Fibroblast of lung (primary cell): ENCODE measurements at regions not wholly inside any gene's neighbourhood (a gene's known extent, or its start where the extent isn't known, plus 50 kb on each side); places are given as distances from the start of the nearest gene placed in this dataset.

Source experiments
- EZH2 ChIP-seq: IDR thresholded peaks from 2 replicates; pipeline ENCODE4 v1.5.1; 2012; ENCODE audit warnings: low read length, control low read depth, mild to moderate bottlenecking; ENCODE audit errors: missing control alignments
- TF ChIP-seq, protein P1 (sequence below), 2 donors: IDR thresholded peaks in 1 of 2; conservative IDR thresholded peaks in 1 of 2; 1 replicate in 1 of 2; 2 replicates in 1 of 2; pipeline ENCODE4 v1.5.1; 2011 to 2012; ENCODE audit warnings: low read length in 2 of 2, control low read depth in 1 of 2, inconsistent platforms in 1 of 2, low read depth in 1 of 2, mild to moderate bottlenecking in 1 of 2

DNA sequence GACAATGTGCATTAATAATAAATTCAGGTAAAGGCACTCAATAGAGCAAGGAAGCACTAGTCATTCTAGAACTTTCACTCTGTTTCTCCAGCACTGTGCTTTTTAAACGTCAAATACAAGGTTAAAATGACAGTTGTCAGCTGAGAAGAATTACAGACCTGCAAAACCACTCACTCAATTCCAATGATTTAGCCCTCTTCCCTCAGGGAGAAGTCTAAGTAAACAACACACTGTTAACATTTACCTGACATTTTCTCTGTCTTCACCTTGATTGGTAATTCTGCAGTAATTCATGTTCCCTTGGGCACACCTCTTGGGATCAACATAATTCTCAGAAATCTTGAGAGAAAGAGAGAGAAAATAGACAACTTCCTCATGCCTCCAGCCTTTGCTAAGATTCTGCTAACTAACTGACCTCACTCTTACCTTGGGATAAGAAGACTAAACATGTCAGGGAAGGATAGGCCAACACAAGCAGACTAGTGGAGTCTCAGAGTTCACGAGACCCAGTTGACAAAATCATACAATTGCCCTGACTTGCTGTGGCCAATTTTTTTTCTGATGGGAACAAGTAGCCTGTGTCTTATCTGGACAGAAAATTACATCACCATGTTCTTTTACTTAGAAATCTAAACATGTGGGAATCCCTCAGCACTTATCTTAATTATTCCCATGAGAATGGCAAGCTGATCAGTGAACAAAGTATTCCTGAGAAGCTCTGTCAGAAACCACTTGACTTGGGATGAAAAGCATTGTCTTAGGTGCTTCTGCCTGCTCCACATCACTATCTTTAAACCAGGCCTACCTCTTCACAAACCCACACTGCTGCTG lies 516.8 kb upstream of the FAT3 start:
- TF ChIP-seq, protein P1, sequence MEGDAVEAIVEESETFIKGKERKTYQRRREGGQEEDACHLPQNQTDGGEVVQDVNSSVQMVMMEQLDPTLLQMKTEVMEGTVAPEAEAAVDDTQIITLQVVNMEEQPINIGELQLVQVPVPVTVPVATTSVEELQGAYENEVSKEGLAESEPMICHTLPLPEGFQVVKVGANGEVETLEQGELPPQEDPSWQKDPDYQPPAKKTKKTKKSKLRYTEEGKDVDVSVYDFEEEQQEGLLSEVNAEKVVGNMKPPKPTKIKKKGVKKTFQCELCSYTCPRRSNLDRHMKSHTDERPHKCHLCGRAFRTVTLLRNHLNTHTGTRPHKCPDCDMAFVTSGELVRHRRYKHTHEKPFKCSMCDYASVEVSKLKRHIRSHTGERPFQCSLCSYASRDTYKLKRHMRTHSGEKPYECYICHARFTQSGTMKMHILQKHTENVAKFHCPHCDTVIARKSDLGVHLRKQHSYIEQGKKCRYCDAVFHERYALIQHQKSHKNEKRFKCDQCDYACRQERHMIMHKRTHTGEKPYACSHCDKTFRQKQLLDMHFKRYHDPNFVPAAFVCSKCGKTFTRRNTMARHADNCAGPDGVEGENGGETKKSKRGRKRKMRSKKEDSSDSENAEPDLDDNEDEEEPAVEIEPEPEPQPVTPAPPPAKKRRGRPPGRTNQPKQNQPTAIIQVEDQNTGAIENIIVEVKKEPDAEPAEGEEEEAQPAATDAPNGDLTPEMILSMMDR (conservative IDR thresholded peaks at IDR 0.05 in 1 of 2, IDR thresholded peaks at IDR 0.05 in 1 of 2; ENCODE audit: low read depth in 1 of 2, low read length in 2 of 2), result no peak
- TF ChIP-seq EZH2, result no peak
